Natural killer cell treated with Interleukin-12 subunit alpha and Interleukin-12 subunit beta and Interleukin-15 and Interleukin-18, amount 100 ng/mL, for 72 hours (primary cell): ENCODE measurements at regions not wholly inside any gene's neighbourhood (a gene's known extent, or its start where the extent isn't known, plus 50 kb on each side); places are given as distances from the start of the nearest gene placed in this dataset.

Source experiments
- ATAC-seq, 2 donors: fragments of 150-1000 bp; cut with Tn5 transposase in 1 of 2; sonication (Bioruptor Pico), chemical (Tn5 transposase) in 1 of 2; 2 replicates each; pipeline ENCODE4 v1.10.0; 2021
- DNase-seq: peaks from one replicate; pipeline ENCODE4 v3.0.0; 2022; ENCODE audit warnings: low spot score
- H3K27ac Mint-ChIP-seq, 2 donors: 1 replicate in 1 of 2; 2 replicates in 1 of 2; pipeline ENCODE4 v1.8.0; 2022; ENCODE audit warnings: mixed read lengths in 2 of 2, mild to moderate bottlenecking in 1 of 2, moderate library complexity in 1 of 2
- H3K27me3 Mint-ChIP-seq, 2 donors: 1 replicate in 1 of 2; 2 replicates in 1 of 2; pipeline ENCODE4 v1.8.0; 2022; ENCODE audit warnings: mixed read lengths in 2 of 2
- H3K36me3 Mint-ChIP-seq: one replicate; pipeline ENCODE4 v1.8.0; 2022; ENCODE audit warnings: mixed read lengths
- H3K4me1 Mint-ChIP-seq, 2 donors: 1 replicate in 1 of 2; 2 replicates in 1 of 2; pipeline ENCODE4 v1.8.0; 2022; ENCODE audit warnings: low read depth in 2 of 2, mixed read lengths in 2 of 2, mild to moderate bottlenecking in 1 of 2
- H3K4me3 Mint-ChIP-seq: one replicate; pipeline ENCODE4 v1.8.0; 2022; ENCODE audit warnings: mixed read lengths
- H3K9me3 Mint-ChIP-seq: 2 replicates; pipeline ENCODE4 v1.8.0; 2022; ENCODE audit warnings: mixed read lengths

DNA sequence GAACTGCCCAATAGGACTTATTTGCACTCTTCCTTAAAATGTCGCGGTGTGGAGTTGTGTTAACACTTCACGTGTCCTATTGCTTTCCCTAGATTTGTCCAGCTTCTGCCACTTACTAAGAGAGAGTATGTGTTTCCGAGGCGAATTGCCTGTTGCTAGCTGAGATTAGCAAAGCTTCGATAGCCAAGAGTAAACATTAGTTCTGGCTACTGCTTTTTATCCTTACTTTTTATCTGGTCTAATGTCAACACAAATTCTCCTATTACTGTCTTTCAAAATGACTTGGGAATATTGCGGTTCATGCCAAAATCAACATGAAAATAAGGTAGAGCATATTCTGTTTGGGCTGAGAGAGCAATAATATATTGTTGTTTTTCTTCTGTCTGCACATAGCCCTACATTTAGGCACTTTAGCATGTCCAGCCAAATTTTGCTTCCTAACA lies 90.4 kb upstream of the VEGFC start:
- no peak overlapping the region for H3K4me3 Mint-ChIP-seq
- no peaks in the 10 kb centered on the region for H3K27me3 Mint-ChIP-seq
- H3K9me3 Mint-ChIP-seq, result peaks cover 16% of the 10 kb centered on the region
- ATAC-seq, result no peak
- no peak overlapping the region for H3K27ac Mint-ChIP-seq
- DNase-seq, result no peak
- peaks cover 4% of the 10 kb centered on the region for H3K36me3 Mint-ChIP-seq
- no peaks in the 10 kb centered on the region for H3K4me1 Mint-ChIP-seq

DNA sequence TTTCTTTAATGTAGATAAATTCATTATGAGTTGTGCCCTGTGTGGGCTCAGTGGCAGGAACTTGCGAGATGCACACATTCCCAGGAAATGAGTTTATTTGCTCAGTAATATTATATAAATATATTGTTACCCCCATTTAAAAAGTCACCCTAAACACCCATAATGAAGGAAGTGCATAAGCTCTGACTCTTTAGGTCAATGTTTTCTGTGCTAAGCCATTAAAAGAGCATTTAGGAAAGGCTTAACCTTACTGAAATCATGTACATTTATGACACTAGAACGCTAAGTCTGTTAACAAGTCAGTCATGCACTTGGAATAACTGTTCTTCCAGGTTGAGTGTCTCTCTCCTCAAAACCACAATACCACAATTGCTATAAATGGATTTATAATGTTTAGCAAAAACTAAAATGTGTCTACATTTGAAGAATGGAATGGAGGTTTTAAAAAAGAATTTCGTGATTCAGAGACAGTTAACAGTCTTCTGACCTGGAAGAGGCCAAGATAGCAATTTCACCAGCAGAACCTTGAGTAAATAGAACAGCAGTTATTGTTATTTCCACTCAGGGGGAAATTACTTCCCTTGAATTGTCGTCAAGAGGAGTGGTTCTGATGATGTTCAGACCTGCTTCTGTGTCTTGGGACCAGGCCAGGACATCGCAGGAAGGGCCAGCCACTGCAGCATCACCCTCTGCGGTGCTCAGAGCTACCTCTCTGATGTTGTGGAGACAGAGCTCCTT lies 91.1 kb upstream of the VEGFC start:
- Mint-ChIP-seq H3K9me3 (peaks cover 13% of the 10 kb centered on the region), H3K36me3 (peaks cover 4% of the 10 kb centered on the region), H3K4me3 (no peak overlapping the region), H3K27ac (no peak overlapping the region), H3K27me3 (no peaks in the 10 kb centered on the region), H3K4me1 (no peaks in the 10 kb centered on the region)
- DNase-seq (no peak), ATAC-seq (no peak)

DNA sequence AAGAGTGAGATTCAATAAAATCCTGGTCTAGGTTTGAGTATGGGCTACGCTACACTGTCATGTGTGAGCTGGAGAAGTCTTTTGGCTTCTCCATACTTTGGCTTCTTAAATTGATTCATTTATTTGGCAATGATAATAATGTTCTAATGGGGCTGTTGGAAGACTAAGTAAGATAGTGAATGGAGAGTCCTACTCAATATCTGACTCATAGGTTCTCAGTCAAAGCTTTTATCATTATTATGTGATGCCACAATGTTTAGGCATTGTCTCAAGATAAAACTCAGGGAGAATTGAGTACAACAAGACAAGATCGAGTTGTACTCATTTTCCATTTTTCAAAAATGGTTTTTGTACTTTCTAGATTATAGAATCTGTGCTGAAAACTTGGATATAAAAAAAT lies 92.5 kb upstream of the VEGFC start:
- no peak for DNase-seq
- H3K27ac Mint-ChIP-seq, result no peak overlapping the region
- H3K9me3 Mint-ChIP-seq, result peaks cover 11% of the 10 kb centered on the region
- H3K27me3 Mint-ChIP-seq, result no peaks in the 10 kb centered on the region
- H3K4me1 Mint-ChIP-seq, result no peaks in the 10 kb centered on the region
- no peak for ATAC-seq
- peaks cover 4% of the 10 kb centered on the region for H3K36me3 Mint-ChIP-seq
- no peak overlapping the region for H3K4me3 Mint-ChIP-seq

- H3K4me1 Mint-ChIP-seq, result no peaks in the 10 kb centered on the region
- H3K36me3 Mint-ChIP-seq, result peaks cover 4% of the 10 kb centered on the region
- DNase-seq (no peak), ATAC-seq (no peak)
- H3K27me3 Mint-ChIP-seq, result no peaks in the 10 kb centered on the region
- H3K4me3 Mint-ChIP-seq, result no peak overlapping the region
- peaks cover 7% of the 10 kb centered on the region for H3K9me3 Mint-ChIP-seq
- H3K27ac Mint-ChIP-seq, result no peak overlapping the region
Measured at GRCh38 chr4:176886135-176886534, 93.4 kb upstream of the VEGFC start.

DNA sequence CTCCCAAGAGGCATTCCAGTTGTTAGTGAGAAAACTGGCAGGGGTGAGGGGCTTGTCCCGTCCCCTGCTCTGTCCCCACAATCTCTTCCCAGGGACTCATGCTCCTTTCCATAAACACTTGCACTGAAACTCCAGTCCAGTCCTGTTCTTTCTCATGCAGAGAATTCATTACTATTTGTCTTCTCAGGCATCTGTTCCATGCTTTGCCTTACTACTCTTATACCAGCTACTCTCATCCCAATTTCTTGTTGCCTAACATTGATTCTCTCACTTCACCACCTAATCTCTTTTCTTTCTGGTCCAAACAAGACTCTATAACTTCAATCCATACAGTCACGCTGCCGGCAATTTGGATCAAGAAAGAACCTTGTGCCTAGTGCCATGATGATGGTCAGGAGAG lies 97.1 kb upstream of the VEGFC start:
- DNase-seq (no peak), ATAC-seq (no peak)
- no peak overlapping the region for H3K4me3 Mint-ChIP-seq
- H3K4me1 Mint-ChIP-seq, result no peaks in the 10 kb centered on the region
- H3K9me3 Mint-ChIP-seq, result peaks cover 6% of the 10 kb centered on the region
- no peak overlapping the region for H3K27ac Mint-ChIP-seq
- peaks cover 4% of the 10 kb centered on the region for H3K36me3 Mint-ChIP-seq
- no peaks in the 10 kb centered on the region for H3K27me3 Mint-ChIP-seq

- Mint-ChIP-seq H3K27me3 (no peaks in the 10 kb centered on the region), H3K36me3 (no peaks in the 10 kb centered on the region), H3K27ac (no peak overlapping the region), H3K4me3 (no peak overlapping the region), H3K4me1 (no peaks in the 10 kb centered on the region), H3K9me3 (peaks cover 4% of the 10 kb centered on the region)
- no peak for DNase-seq
- no peak for ATAC-seq
Measured at GRCh38 chr4:176894498-176894897, 101.8 kb upstream of the VEGFC start.

DNA sequence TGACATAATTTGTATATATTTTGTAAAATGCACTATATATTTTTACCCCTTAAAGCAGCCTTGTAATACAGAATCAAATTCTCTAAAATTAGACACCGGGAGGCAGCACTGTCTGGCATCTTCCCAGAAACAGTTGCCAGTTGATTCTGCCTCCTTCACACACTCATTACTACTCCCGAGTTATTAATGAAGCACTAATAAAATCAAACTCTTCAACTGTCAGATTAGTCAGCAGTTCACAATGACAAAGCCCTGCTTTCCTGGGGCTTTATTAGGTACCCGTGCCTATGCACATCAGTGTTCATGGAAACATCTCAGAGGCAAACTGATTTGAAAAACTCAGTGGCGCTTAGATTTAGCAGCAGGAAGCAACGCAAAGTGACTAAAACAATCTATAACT lies 103.5 kb upstream of the VEGFC start:
- H3K27ac Mint-ChIP-seq, result no peak overlapping the region
- no peak overlapping the region for H3K4me3 Mint-ChIP-seq
- H3K9me3 Mint-ChIP-seq, result peaks cover 4% of the 10 kb centered on the region
- DNase-seq (no peak), ATAC-seq (no peak)
- no peaks in the 10 kb centered on the region for H3K4me1 Mint-ChIP-seq
- no peaks in the 10 kb centered on the region for H3K27me3 Mint-ChIP-seq
- H3K36me3 Mint-ChIP-seq, result no peaks in the 10 kb centered on the region

DNA sequence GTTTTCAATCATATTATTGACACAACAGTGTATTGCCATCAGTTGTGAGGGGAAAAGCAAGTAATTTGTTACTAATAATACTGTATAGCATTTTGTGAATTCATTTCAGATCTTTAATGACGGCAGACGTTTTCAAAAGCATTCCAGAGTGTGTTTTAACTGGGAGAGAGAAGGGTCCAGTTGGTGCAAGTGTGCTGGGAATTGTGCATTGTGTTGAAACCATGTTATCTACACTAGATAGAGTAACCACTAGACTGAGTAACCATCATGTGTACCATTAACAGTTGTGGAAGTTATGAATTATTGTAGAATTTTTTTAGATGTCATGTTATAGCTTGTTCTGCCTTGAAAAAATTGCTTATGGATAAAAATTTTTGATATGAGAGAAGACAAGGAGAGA lies 104.5 kb upstream of the VEGFC start:
- no peaks in the 10 kb centered on the region for H3K36me3 Mint-ChIP-seq
- DNase-seq (no peak), ATAC-seq (no peak)
- no peaks in the 10 kb centered on the region for H3K27me3 Mint-ChIP-seq
- no peak overlapping the region for H3K4me3 Mint-ChIP-seq
- H3K4me1 Mint-ChIP-seq, result peaks cover 0 to under 1% of the 10 kb centered on the region in 2 donors
- H3K9me3 Mint-ChIP-seq, result peaks cover 4% of the 10 kb centered on the region
- H3K27ac Mint-ChIP-seq, result no peak overlapping the region

DNA sequence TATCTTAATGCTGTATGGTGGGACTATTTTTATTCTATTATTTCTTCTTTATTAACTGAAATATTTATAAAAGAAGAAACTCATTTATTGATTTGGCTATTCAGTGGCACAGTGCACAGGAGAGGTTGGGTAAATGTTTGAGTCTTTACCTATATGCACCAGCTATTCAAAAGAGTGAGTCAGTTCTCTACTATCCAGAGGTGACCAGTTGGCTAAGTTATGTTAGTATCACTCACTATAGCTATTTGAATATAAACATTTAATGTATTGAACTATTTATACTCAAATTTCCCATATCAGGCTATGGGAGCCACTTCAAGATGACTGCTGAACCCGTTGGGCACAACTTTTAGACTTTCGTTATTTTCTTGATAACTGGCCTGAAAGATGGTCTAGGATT lies 106.1 kb upstream of the VEGFC start:
- Mint-ChIP-seq H3K36me3 (no peaks in the 10 kb centered on the region), H3K9me3 (peaks cover 4% of the 10 kb centered on the region), H3K4me3 (no peak overlapping the region), H3K4me1 (peaks cover 0 to 7% of the 10 kb centered on the region in 2 donors), H3K27me3 (no peaks in the 10 kb centered on the region), H3K27ac (no peak overlapping the region)
- DNase-seq, result no peak
- no peak for ATAC-seq

DNA sequence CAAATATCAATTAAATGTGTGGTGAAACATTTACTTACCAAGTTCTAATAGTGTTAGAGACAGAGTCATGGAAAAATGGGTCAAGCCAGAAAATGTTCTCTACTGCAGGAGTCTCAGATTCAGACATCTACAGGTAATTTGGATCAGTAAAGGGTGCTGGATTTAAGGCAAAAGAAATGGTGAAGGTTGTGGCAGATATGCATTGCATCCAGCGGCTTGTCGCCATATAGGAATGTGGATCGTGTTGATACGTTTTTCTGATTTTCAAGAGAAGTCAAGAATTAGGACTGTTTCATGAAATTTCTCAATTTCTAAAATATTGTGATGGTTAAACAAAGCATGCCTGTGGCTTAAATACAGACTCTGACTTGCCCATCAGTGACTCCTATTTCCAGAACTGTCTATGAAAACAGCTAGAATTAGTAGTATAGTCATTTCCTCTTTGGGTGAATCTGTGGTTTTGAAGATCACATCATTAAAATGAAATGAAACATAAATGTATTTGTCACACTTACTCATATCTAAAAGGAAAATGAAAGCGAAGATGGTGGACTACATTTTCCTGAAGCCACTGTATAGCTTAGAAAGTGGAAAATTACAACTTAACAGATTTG lies 110.1 kb upstream of the VEGFC start:
- Mint-ChIP-seq H3K27ac (peak overlapping the region; percentile 19 to 57), H3K36me3 (no peaks in the 10 kb centered on the region), H3K27me3 (no peaks in the 10 kb centered on the region), H3K9me3 (peaks cover 4% of the 10 kb centered on the region), H3K4me1 (peaks cover 0 to 7% of the 10 kb centered on the region in 2 donors), H3K4me3 (peak overlapping the region; percentile 12)
- peak; percentile 88 to 89 for ATAC-seq
- DNase-seq, result no peak

DNA sequence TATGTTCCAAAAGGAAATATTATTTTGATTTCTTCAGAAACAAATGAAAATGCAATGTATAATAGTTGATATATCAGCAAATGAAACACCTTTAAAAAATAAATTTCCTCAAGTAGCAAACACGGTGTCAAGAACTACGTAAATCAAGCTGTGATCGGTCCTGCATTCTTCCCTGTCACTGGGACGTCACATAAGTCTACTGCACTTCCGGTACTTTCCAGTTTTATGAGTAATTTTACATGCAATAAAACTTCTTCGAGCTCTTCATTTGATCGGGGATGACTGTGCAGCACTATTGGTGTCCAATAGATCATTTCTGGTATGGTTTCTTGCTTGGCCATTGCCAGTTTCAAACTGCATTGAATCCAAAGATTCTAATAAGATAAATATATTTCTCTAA lies 114.0 kb upstream of the VEGFC start:
- Mint-ChIP-seq H3K4me3 (no peak overlapping the region), H3K27ac (no peak overlapping the region), H3K9me3 (peaks cover 8% of the 10 kb centered on the region), H3K36me3 (peaks cover 2% of the 10 kb centered on the region), H3K27me3 (no peaks in the 10 kb centered on the region), H3K4me1 (peaks cover 0 to 7% of the 10 kb centered on the region in 2 donors)
- ATAC-seq (no peak), DNase-seq (no peak)

- Mint-ChIP-seq H3K4me3 (no peak overlapping the region), H3K9me3 (peaks cover 25% of the 10 kb centered on the region), H3K27me3 (no peaks in the 10 kb centered on the region), H3K4me1 (no peaks in the 10 kb centered on the region), H3K27ac (no peak overlapping the region), H3K36me3 (peaks cover 20% of the 10 kb centered on the region)
- no peak for DNase-seq
- no peak for ATAC-seq
Measured at GRCh38 chr4:176910646-176911045, 117.9 kb upstream of the VEGFC start.

GRCh38 chr4:176919631-176920030 lies 126.9 kb upstream of the VEGFC start:
- peaks cover 9% of the 10 kb centered on the region for H3K9me3 Mint-ChIP-seq
- H3K27ac Mint-ChIP-seq, result no peak overlapping the region
- no peaks in the 10 kb centered on the region for H3K4me1 Mint-ChIP-seq
- DNase-seq (no peak), ATAC-seq (peak in 1 of 2 donors; percentile 44)
- H3K4me3 Mint-ChIP-seq, result no peak overlapping the region
- no peaks in the 10 kb centered on the region for H3K27me3 Mint-ChIP-seq
- no peaks in the 10 kb centered on the region for H3K36me3 Mint-ChIP-seq

DNA sequence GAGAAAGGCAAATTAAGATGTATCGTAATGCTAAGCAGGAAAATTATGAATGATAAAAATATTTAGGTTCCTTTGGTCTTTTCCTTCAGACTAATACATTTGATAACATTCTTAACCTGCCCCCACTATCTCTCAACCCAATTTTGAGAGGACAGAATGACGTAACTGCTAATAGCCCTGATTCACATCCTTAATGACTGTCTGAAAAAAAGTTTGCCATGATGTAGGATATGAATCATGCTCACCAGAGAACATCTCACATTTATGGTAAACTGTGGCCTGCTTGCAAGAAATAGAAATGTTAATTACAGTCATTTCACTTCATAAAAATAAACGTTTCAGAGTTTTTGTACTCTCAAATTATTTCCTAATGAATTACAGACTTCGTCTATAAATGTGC lies 128.0 kb upstream of the VEGFC start:
- no peaks in the 10 kb centered on the region for H3K36me3 Mint-ChIP-seq
- no peak for DNase-seq
- no peak overlapping the region for H3K4me3 Mint-ChIP-seq
- H3K9me3 Mint-ChIP-seq, result peaks cover 3% of the 10 kb centered on the region
- no peak overlapping the region for H3K27ac Mint-ChIP-seq
- no peaks in the 10 kb centered on the region for H3K27me3 Mint-ChIP-seq
- H3K4me1 Mint-ChIP-seq, result no peaks in the 10 kb centered on the region
- no peak for ATAC-seq
